ENCODE measurements at regions not wholly inside any gene's neighbourhood (a gene's known extent, or its start where the extent isn't known, plus 50 kb on each side); places are given as distances from the start of the nearest gene placed in this dataset.

DNA sequence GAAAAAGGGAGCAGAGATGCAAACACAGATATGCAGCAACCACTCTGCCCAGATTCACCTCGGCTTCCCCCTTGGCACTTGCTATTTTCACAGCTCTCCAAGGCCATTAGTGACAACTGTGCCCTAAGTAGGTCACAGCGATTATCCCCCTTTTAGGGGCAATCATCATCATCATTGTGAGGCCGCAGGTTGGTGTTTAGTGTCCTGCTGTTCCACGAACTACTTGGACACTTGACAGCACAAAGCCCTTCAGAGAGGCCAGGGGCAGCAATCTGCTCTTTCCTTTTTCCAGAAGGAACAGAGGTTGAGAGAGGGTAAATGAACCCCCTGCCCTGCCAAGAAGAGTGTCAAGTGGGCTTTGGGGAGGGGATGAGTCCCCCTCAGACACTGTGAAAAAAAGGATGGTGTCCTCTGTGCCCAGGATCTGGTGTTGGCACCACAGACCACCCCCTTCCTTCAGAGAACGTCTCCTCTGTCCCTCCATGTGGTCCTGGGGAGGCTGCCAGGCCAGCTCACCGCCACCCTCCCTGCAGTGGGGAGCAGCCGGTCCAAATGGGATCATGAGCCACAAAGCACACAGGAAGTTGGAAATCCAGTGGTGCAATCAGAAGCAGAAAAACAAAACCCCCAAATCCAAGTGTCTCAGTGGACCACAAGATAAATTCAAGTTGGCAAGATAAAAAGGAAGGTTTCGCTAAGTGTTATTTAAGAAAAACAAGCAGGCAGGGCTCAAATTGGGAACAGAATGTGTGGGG, 78.4 kb upstream of the MED9 start:
- ChIA-PET CTCF (ENCODE audit: unreplicated experiment) (interaction anchor here (0.6 kb wide), 1 partner anchor 467 kb away, joined by 3 read pairs; no protein-coding TSS in a partner anchor), POLR2A (no interaction called here)
- no peak overlapping the region for H3K4me2 ChIP-seq (ENCODE audit: low read length)
- intact Hi-C loops (cut with micrococcal nuclease; ENCODE audit: unreplicated experiment): no loop called here
- H2AFZ ChIP-seq (ENCODE audit: low read length): no peak overlapping the region
- H4K20me1 ChIP-seq (ENCODE audit: insufficient read depth, low read length): no peaks in the 10 kb centered on the region
- no peak overlapping the region for H3K27ac ChIP-seq (ENCODE audit: low read depth, low read length, poor library complexity, severe bottlenecking)
- no peaks in the 10 kb centered on the region for H3K36me3 ChIP-seq (ENCODE audit: insufficient read depth, low read length)
- DNase-seq (ENCODE audit: low spot score): no peak
- no peaks in the 10 kb centered on the region for H3K79me2 ChIP-seq (ENCODE audit: insufficient read depth, low read depth, low read length)
- no peaks in the 10 kb centered on the region for H3K9me2 ChIP-seq (ENCODE audit: insufficient read depth, low read length)
- TF ChIP-seq, protein P1, sequence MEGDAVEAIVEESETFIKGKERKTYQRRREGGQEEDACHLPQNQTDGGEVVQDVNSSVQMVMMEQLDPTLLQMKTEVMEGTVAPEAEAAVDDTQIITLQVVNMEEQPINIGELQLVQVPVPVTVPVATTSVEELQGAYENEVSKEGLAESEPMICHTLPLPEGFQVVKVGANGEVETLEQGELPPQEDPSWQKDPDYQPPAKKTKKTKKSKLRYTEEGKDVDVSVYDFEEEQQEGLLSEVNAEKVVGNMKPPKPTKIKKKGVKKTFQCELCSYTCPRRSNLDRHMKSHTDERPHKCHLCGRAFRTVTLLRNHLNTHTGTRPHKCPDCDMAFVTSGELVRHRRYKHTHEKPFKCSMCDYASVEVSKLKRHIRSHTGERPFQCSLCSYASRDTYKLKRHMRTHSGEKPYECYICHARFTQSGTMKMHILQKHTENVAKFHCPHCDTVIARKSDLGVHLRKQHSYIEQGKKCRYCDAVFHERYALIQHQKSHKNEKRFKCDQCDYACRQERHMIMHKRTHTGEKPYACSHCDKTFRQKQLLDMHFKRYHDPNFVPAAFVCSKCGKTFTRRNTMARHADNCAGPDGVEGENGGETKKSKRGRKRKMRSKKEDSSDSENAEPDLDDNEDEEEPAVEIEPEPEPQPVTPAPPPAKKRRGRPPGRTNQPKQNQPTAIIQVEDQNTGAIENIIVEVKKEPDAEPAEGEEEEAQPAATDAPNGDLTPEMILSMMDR (conservative IDR thresholded peaks at IDR 0.05; ENCODE audit: low read length): no peak
- no peak for TF ChIP-seq EZH2phosphoT487 (IDR thresholded peaks at IDR 0.05; ENCODE audit: borderline replicate concordance, low read depth, low read length)
- no peaks in the 10 kb centered on the region for H3K9me3 ChIP-seq (ENCODE audit: low read length)
- H3K4me3 ChIP-seq (ENCODE audit: low read depth, low read length, poor library complexity, severe bottlenecking): no peak overlapping the region
- H3K4me1 ChIP-seq (ENCODE audit: insufficient read depth, low read length, poor library complexity, severe bottlenecking): peaks cover 13% of the 10 kb centered on the region
- no TSS peak for BruUV-seq (replicated peaks)

DNA sequence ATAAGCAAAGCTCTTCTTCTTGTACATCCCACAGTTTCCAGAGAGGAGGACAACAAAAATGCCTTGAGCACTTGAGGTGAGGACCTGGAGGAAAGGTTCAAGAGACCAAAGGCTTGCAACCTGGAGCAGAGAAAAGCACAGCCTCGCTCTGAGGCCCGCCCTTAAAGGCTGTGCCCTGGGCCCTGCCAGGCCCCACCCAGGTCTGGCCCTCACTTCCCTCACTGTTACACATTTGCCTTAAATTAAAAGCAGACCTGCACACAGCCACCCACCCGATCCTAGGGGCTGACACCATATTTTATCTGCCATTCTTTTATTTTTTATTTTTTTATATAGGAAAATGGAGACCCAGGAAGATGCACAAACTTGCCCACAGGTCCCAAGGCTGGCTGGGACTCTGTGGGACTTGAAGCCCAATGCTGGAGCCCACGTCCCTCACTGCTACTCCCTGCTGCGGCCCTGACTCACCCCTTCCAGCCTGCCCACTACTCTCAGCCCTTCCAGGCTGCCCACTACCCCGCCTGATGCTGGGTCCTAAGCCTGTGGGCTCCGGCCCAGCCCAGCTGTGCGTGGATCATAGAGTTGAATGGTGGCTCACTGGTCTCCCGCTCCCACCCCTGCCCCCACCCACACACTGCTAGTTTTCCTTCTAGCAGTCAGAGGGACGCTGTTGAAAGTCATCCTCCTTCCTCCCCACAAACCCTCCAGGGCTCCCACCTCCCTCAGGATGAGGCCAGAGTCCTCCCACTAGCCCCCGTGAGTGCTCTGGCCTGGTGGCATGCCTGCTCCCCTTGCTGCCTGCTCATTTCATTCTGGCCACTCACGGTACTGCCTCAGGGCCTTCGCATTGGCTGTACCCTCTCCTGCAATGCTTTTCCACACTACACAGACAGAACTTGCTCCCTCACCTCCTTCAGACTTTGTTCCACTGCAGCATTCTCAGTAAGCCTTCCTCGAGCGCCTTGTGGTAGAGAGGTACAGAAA, 77.6 kb upstream of the MED9 start:
- CTCF ChIA-PET (ENCODE audit: unreplicated experiment): no interaction called here

More for the DNA sequence above, 77.6 kb upstream of the MED9 start:
- Histone ChIP-seq H3K9me2 (ENCODE audit: insufficient read depth, low read length) (no peaks in the 10 kb centered on the region), H3K79me2 (ENCODE audit: insufficient read depth, low read depth, low read length) (no peaks in the 10 kb centered on the region), H3K36me3 (ENCODE audit: insufficient read depth, low read length) (no peaks in the 10 kb centered on the region), H3K9me3 (ENCODE audit: low read length) (no peaks in the 10 kb centered on the region), H3K4me2 (ENCODE audit: low read length) (no peak overlapping the region), H3K4me1 (ENCODE audit: insufficient read depth, low read length, poor library complexity, severe bottlenecking) (peaks cover 22% of the 10 kb centered on the region), H3K27ac (ENCODE audit: low read depth, low read length, poor library complexity, severe bottlenecking) (no peak overlapping the region), H4K20me1 (ENCODE audit: insufficient read depth, low read length) (no peaks in the 10 kb centered on the region), H2AFZ (ENCODE audit: low read length) (no peak overlapping the region), H3K4me3 (ENCODE audit: low read depth, low read length, poor library complexity, severe bottlenecking) (no peak overlapping the region)
- no peak for TF ChIP-seq EZH2phosphoT487 (IDR thresholded peaks at IDR 0.05; ENCODE audit: borderline replicate concordance, low read depth, low read length)
- TF ChIP-seq, protein P1 (conservative IDR thresholded peaks at IDR 0.05; ENCODE audit: low read length): no peak
- POLR2A ChIA-PET: no interaction called here
- no TSS peak for BruUV-seq (replicated peaks)
- no peak for DNase-seq (ENCODE audit: low spot score)
- intact Hi-C loops (cut with micrococcal nuclease; ENCODE audit: unreplicated experiment): no loop called here

Data from OCI-LY7 (cell line).